SU-DHL-6 (cell line): ENCODE measurements at regions not wholly inside any gene's neighbourhood (a gene's known extent, or its start where the extent isn't known, plus 50 kb on each side); places are given as distances from the start of the nearest gene placed in this dataset.

Experiments
- EZH2phosphoT487 ChIP-seq: fragments of 200-600 bp; sonication (generic), shearing (Covaris generic); conservative IDR thresholded peaks from 2 replicates; pipeline ENCODE4 v1.6.1; 2018; ENCODE audit warnings: mild to moderate bottlenecking, antibody characterized with exemption, low read length, moderate library complexity, mixed read lengths
- TF ChIP-seq, protein P1 (sequence below): fragments of 200-600 bp; sonication (generic); IDR thresholded peaks from one replicate; pipeline ENCODE4 v1.5.1; 2017; ENCODE audit warnings: antibody characterized with exemption, mild to moderate bottlenecking, low read length, moderate library complexity; ENCODE audit not compliant: insufficient read depth, poor library complexity, severe bottlenecking

DNA sequence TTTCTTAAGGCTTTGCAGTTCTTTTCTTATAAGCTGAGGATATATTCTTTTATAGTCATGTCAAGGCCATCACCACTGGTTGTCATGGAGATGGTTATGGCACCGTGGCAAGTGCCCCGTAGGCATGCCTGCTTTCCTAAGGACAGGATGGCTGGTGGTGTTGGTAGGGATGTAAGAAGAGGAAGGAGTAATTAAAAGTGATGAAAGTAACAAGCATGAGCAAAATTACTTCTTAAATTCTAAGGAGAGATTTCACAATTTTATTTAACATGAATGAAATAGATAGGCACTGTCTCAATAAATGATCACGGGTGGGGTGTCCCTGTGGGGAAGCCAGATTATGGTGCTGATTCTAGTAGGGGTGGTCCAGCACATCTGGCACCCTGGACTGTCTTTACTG, 290.2 kb upstream of the KLF4 start:
- TF ChIP-seq, protein P1, sequence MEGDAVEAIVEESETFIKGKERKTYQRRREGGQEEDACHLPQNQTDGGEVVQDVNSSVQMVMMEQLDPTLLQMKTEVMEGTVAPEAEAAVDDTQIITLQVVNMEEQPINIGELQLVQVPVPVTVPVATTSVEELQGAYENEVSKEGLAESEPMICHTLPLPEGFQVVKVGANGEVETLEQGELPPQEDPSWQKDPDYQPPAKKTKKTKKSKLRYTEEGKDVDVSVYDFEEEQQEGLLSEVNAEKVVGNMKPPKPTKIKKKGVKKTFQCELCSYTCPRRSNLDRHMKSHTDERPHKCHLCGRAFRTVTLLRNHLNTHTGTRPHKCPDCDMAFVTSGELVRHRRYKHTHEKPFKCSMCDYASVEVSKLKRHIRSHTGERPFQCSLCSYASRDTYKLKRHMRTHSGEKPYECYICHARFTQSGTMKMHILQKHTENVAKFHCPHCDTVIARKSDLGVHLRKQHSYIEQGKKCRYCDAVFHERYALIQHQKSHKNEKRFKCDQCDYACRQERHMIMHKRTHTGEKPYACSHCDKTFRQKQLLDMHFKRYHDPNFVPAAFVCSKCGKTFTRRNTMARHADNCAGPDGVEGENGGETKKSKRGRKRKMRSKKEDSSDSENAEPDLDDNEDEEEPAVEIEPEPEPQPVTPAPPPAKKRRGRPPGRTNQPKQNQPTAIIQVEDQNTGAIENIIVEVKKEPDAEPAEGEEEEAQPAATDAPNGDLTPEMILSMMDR: no peak
- no peak for TF ChIP-seq EZH2phosphoT487
